DND-41 (cell line): ENCODE measurements at regions not wholly inside any gene's neighbourhood (a gene's known extent, or its start where the extent isn't known, plus 50 kb on each side); places are given as distances from the start of the nearest gene placed in this dataset.

Experiments
- ATAC-seq: fragments of 200-7000 bp; cut with Tn5 transposase; 3 replicates; pipeline ENCODE4 v1.9.1; 2021; ENCODE audit warnings: low read depth; ENCODE audit not compliant: insufficient read depth
- DNase-seq: peaks from one replicate; pipeline ENCODE4 v3.0.0-alpha.2; 2020
- H2AFZ ChIP-seq: 2 replicates; pipeline ENCODE4 v1.6.0; 2012; ENCODE audit warnings: low read depth, low read length
- H3K27ac ChIP-seq: 2 replicates; pipeline ENCODE4 v1.5.1; 2012; ENCODE audit warnings: low read length, inconsistent platforms
- H3K27me3 ChIP-seq: fragments of 200-600 bp; sonication (generic); 2 replicates; pipeline ENCODE4 v1.6.0; 2012; ENCODE audit warnings: low read length, mild to moderate bottlenecking, inconsistent platforms; ENCODE audit not compliant: insufficient read depth, poor library complexity
- H3K36me3 ChIP-seq: 2 replicates; pipeline ENCODE4 v1.5.1; 2012; ENCODE audit warnings: low read length, inconsistent platforms; ENCODE audit not compliant: insufficient read depth
- H3K4me1 ChIP-seq: 2 replicates; pipeline ENCODE4 v1.5.1; 2012; ENCODE audit warnings: mild to moderate bottlenecking, low read length; ENCODE audit not compliant: insufficient read depth
- H3K4me2 ChIP-seq: 2 replicates; pipeline ENCODE4 v1.6.0; 2012; ENCODE audit warnings: mild to moderate bottlenecking, moderate library complexity, low read length, inconsistent platforms; ENCODE audit not compliant: insufficient read depth
- H3K4me3 ChIP-seq, 2 experiments: fragments of 200-600 bp in 1 of 2; shearing (Covaris generic) in 1 of 2; 2 replicates each; pipeline ENCODE4 v1.5.1; 2012 to 2016; ENCODE audit warnings: inconsistent platforms in 2 of 2, low read length in 2 of 2, mild to moderate bottlenecking in 2 of 2, low read depth in 1 of 2, moderate library complexity in 1 of 2
- H3K79me2 ChIP-seq: 2 replicates; pipeline ENCODE4 v1.6.0; 2012; ENCODE audit warnings: low read length, inconsistent platforms; ENCODE audit not compliant: insufficient read depth
- H3K9ac ChIP-seq: 2 replicates; pipeline ENCODE4 v1.6.0; 2012; ENCODE audit warnings: low read depth, mild to moderate bottlenecking, inconsistent platforms, low read length, moderate library complexity
- H3K9me3 ChIP-seq: 2 replicates; pipeline ENCODE4 v1.5.1; 2012; ENCODE audit warnings: low read length, moderate library complexity, mild to moderate bottlenecking, inconsistent platforms; ENCODE audit not compliant: insufficient read depth, severe bottlenecking
- H4K20me1 ChIP-seq: 2 replicates; pipeline ENCODE4 v1.6.0; 2012; ENCODE audit warnings: low read length; ENCODE audit not compliant: insufficient read depth
- EZH2 ChIP-seq: IDR thresholded peaks from 3 replicates; pipeline ENCODE4 v1.6.1; 2012; ENCODE audit warnings: borderline replicate concordance, low read depth, mild to moderate bottlenecking, moderate library complexity, low read length, inconsistent platforms; ENCODE audit not compliant: severe bottlenecking
- TF ChIP-seq, protein P1 (sequence below): IDR thresholded peaks from 2 replicates; pipeline ENCODE4 v1.5.1; 2012; ENCODE audit warnings: borderline replicate concordance, low read length, moderate library complexity, mild to moderate bottlenecking; ENCODE audit not compliant: poor library complexity, severe bottlenecking; ENCODE audit errors: extremely low read depth

DNA sequence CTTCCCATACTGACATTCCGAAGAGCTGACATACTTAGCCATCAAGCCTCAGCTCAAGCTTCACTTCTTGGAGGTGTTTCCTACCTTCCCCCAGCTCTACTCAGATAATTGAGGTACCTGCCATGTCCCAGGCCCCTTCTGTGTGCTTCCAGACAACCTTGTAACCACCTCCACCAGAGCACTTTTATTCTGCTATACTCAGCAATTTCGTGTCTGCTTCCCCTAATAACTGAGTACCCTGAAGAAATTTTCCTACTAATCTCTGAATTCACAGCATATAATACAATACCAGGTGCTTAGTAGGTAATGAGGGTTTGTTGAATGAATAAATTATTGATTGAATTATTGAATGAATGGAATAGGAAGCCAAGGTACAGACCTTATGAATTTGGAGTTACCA lies 605.5 kb downstream of the MID1IP1 start:
- Histone ChIP-seq H3K27me3 (no peaks in the 10 kb centered on the region), H3K36me3 (no peaks in the 10 kb centered on the region), H3K9ac (no peak overlapping the region), H2AFZ (no peak overlapping the region), H4K20me1 (no peaks in the 10 kb centered on the region), H3K4me1 (no peaks in the 10 kb centered on the region), H3K4me2 (no peak overlapping the region), H3K27ac (no peak overlapping the region), H3K9me3 (no peaks in the 10 kb centered on the region), H3K4me3 (no peak overlapping the region), H3K79me2 (no peaks in the 10 kb centered on the region)
- DNase-seq (no peak), ATAC-seq (no peak)
- TF ChIP-seq, protein P1, sequence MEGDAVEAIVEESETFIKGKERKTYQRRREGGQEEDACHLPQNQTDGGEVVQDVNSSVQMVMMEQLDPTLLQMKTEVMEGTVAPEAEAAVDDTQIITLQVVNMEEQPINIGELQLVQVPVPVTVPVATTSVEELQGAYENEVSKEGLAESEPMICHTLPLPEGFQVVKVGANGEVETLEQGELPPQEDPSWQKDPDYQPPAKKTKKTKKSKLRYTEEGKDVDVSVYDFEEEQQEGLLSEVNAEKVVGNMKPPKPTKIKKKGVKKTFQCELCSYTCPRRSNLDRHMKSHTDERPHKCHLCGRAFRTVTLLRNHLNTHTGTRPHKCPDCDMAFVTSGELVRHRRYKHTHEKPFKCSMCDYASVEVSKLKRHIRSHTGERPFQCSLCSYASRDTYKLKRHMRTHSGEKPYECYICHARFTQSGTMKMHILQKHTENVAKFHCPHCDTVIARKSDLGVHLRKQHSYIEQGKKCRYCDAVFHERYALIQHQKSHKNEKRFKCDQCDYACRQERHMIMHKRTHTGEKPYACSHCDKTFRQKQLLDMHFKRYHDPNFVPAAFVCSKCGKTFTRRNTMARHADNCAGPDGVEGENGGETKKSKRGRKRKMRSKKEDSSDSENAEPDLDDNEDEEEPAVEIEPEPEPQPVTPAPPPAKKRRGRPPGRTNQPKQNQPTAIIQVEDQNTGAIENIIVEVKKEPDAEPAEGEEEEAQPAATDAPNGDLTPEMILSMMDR = no peak
- no peak for TF ChIP-seq EZH2

DNA sequence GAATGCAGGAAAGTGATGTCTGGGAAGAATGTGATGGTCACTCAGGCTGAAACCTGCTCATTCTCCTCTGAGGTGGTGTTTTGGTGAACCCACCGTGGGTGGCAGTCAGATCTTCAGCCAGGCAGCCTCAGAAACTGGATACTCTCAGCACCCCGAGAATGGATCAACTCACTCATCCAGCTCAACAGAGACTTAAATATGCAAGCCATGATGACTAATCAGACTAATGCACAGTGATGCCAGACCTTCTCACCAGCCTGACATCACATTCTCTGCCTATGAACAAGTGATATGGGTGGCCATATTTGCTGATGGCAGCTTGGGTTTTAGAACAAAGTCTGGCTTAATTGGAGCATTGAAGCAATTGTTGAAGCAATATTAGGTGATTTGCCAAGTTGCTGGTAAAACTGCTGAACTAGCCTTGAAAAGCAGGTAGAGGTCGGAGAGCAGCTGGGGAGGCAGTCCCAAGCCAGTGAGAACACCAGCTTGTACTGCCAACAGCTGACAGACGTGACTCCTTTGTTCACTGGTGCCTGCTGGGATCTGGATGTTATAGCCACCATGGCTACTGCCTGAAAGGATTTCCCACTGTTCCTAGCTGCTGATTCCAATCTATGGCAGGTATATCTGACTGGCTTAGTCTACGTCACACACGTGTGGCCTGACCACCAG lies 608.1 kb downstream of the MID1IP1 start:
- DNase-seq (no peak), ATAC-seq (no peak)

DNA sequence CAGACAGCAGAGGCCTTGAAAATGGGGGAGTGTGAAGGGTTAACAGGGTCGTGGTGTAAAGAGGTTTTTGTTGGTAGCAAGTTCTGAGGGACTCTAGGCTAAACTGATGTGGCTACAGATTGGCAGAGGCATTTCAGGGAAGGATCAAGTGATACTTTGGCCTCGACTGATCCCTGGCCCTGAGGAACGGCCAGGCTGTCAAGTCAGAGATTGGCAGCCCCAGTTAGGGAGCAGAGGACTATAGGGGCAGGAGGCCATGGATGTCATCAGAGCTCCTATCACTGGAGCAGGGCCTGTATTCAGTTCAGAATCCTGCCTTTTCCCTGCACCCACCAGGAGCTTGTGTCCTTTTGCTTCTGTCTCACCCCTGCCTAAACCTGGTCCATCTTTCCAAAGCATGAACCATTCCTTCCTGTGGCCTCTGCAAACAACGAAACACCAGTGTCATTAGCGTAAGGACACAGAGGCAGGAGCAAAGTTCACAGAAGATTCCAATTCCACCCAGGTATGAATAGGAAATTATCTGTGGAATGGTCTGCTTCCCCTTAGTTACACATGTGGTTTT lies 613.1 kb downstream of the MID1IP1 start:
- H4K20me1 ChIP-seq = no peaks in the 10 kb centered on the region
- no peak overlapping the region for H3K4me3 ChIP-seq
- H2AFZ ChIP-seq = no peak overlapping the region
- no peak overlapping the region for H3K27ac ChIP-seq
- no peak for DNase-seq
- TF ChIP-seq, protein P1 = no peak
- TF ChIP-seq EZH2 = no peak
- H3K4me1 ChIP-seq = no peaks in the 10 kb centered on the region
- no peaks in the 10 kb centered on the region for H3K27me3 ChIP-seq
- H3K4me2 ChIP-seq = no peak overlapping the region
- ATAC-seq = no peak
- no peak overlapping the region for H3K9ac ChIP-seq
- no peaks in the 10 kb centered on the region for H3K79me2 ChIP-seq
- H3K9me3 ChIP-seq = no peaks in the 10 kb centered on the region
- H3K36me3 ChIP-seq = no peaks in the 10 kb centered on the region

More for the DNA sequence above, 608.1 kb downstream of the MID1IP1 start:
- H2AFZ ChIP-seq = no peak overlapping the region
- H3K9ac ChIP-seq = no peak overlapping the region
- TF ChIP-seq EZH2 = no peak
- TF ChIP-seq, protein P1 = no peak
- no peak overlapping the region for H3K27ac ChIP-seq
- no peaks in the 10 kb centered on the region for H3K36me3 ChIP-seq
- H3K9me3 ChIP-seq = no peaks in the 10 kb centered on the region
- H3K27me3 ChIP-seq = no peaks in the 10 kb centered on the region
- H3K4me2 ChIP-seq = no peak overlapping the region
- no peaks in the 10 kb centered on the region for H3K4me1 ChIP-seq
- no peak overlapping the region for H3K4me3 ChIP-seq
- H4K20me1 ChIP-seq = no peaks in the 10 kb centered on the region
- H3K79me2 ChIP-seq = no peaks in the 10 kb centered on the region
